HG02885 (cell line): ENCODE measurements at regions not wholly inside any gene's neighbourhood (a gene's known extent, or its start where the extent isn't known, plus 50 kb on each side); places are given as distances from the start of the nearest gene placed in this dataset.
"Not testable (repeated sequence)": the region's sequence is repeated elsewhere in the genome, so short reads cannot be mapped to it uniquely, and the experiment has no call there.

Experiments
- ATAC-seq: cut with Tn5 transposase; IDR thresholded peaks from one replicate; pipeline ENCODE4 v1.9.1; 2021; ENCODE audit warnings: mild to moderate bottlenecking; ENCODE audit not compliant: unreplicated experiment, poor library complexity

DNA sequence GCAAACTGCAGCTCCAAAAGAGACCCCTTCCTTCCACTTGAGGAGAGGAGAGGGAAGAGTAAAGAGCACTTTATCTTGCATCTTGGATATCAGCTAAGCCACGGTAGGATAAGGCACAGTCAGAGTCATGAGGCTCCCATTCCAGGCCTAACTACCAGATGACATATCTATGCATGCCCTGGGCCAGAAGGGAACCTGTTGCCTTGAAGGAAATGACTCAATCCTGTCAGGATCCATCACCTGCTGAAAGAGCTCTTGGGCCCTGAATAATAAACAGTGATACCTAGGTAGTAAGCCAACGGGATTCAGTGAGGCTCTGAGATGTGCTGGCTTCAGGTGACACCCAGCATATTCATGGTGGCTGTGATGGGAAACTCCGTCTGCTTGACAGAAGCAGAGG is 118.5 kb upstream of the EPHA3 start:
- ATAC-seq = no peak

- no peak for ATAC-seq
These were observed 115.9 kb upstream of the EPHA3 start for GRCh38 chr3:88991496-88991895.

GRCh38 chr3:88996691-88997090 is 110.7 kb upstream of the EPHA3 start:
- no peak for ATAC-seq

GRCh38 chr3:88997260-88997659 is 110.2 kb upstream of the EPHA3 start:
- no peak for ATAC-seq

- no peak for ATAC-seq
These were observed 106.5 kb upstream of the EPHA3 start for GRCh38 chr3:89000886-89001285.

GRCh38 chr3:89002191-89002590 is 105.2 kb upstream of the EPHA3 start:
- ATAC-seq = no peak

DNA sequence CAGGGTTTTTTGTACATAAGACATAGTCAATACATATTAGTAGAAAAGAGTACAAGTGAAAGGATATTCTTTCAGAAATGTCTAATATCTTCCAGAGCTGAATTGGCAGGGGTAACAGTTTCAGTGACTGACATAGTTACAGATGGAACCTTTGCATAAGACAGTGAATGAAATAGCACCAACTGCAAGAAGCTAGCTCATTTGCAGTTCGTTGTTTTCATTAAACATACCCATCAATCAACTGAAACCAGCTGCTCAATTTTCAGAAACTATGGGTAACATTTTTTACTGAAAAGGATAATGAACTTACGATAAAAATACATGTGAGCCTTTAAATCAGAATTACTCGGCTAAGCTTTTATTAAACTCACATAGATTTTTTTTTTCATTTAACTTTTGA is 93.9 kb upstream of the EPHA3 start:
- no peak for ATAC-seq

DNA sequence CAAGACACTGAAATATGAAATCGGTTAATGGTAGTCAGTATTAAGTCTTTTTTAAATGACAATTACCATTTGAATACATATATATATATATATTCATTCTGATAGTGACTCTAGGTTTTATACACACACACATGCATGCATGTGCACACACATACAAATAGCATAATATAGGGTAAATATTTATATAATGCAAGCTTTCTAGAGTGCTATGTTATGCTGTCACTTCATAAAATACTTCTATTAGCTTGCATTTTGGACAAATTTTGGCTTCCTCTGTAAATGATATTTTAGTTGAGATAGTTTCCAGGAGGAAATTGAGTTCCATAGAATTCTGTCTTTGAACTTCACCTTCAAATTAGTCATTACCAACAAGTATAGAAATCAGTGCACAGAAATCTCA is 89.9 kb upstream of the EPHA3 start:
- ATAC-seq = no peak

DNA sequence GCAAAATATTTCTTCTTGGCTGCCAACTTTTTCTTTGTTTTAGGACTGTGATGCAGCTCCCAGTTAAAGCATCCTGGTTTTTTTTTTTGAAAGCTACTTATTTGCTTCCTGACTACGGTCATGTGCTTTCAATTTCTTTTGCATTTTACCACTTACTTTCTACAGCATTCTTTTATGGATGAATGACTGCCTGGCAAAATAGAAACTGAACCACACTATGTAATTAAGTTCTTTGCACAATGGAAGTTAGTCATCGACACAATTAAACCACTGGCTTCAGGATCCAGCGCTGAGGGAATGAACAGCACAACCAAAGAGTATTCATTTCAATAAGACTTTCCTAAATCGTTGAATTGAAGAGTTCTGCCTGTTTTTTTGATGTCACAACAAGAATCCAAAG is 82.2 kb upstream of the EPHA3 start:
- ATAC-seq = no peak

DNA sequence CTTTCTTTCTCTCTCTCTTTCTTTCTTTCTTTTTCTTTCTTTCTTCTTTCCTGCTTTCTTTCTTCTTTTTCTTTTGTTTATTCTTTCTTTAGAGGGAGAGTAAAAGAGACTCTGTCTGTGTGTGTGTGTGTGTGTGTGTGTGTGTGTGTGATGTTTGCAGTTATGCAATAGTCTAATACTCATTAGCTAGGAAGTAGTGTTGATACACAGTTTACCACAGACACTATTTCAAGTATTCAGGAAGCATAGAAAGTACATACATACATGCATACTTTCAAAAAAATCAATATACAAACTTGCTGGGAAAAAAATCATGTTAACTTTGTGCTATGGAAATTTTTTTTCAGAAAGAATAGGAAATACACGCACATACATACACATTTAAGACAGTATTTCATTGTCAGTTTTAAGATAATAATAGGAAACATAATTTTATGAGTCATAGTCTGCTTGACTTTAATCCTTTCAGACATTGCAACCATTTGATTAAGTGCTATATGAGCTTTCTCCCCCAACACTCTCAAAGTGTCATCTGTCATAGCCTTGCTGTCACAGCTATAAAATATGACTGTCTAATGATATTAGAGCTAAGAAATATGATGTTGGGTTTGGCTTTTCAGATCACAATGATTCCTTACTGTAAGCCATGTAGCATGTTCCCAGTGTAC is 74.9 kb upstream of the EPHA3 start:
- ATAC-seq = no peak

- not testable (repeated sequence) for ATAC-seq
These were observed 72.7 kb upstream of the EPHA3 start for GRCh38 chr3:89034723-89035122.

DNA sequence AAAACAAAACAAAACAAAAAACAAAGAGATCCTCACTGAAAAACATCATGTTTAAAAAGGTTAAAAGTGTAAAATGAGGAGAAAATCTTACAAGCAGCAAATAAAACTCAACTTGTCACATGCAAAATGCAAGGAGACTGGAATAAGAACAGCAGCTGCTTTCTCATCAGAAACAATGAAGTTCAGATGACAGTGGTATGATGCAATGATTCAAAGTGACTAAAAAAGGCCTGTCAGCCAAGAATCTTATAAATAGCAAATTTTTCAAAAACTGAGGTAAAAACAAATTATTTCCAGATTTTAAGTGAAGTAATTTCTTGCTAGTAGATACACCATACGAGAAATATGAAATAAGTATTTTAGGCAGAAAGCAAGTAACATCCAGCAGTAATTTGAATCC is 68.6 kb upstream of the EPHA3 start:
- ATAC-seq = no peak

DNA sequence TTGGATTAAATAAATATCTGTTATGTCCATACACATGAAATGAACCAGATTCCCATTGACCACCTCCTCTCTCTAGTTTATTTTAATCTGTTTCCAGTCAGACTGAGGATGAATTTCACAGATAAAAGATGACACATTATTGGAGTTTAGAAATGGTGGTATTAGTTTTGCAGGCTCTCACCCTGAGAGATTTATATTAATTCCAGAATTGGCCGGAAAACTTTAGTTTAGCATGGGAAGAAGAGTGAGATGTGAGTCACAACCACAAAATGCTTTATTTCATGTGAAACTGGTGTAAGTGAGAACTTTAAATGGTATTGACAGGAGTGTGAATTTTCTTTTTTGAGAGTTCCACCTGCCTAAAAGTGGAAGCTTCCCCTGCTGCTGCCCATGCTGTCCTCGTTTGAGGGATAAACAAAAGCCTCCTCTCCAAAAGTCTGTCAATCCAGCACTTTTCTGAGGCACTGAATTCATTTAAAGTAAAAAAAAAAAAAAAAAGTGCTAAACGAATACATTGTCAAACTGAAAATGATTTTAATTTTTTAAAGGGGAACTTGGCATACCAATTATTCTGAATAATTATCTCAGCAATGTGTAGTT is 65.1 kb upstream of the EPHA3 start:
- no peak for ATAC-seq

GRCh38 chr3:89043406-89043932 is 64.0 kb upstream of the EPHA3 start:
- no peak for ATAC-seq

GRCh38 chr3:89046661-89047060 is 60.8 kb upstream of the EPHA3 start:
- ATAC-seq = no peak

DNA sequence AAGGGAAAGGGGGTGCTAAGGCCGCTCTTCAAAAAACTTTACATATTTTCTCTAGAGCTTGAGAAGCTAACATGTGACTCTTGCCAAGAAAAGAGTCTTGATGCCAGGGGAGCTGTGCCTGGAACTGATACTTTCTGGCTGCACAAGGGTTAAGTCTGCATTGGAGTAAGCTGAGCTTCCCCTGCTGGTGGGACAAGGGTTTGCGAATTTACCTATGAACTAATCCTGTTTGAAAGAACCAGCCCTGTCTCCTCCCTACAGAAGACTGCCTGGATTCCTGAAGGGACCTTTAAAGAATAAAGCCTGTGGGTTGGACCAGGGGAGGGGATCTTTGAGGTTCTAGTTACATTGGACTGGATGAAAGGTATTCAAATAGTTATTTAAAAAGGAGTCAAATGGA is 58.3 kb upstream of the EPHA3 start:
- no peak for ATAC-seq

DNA sequence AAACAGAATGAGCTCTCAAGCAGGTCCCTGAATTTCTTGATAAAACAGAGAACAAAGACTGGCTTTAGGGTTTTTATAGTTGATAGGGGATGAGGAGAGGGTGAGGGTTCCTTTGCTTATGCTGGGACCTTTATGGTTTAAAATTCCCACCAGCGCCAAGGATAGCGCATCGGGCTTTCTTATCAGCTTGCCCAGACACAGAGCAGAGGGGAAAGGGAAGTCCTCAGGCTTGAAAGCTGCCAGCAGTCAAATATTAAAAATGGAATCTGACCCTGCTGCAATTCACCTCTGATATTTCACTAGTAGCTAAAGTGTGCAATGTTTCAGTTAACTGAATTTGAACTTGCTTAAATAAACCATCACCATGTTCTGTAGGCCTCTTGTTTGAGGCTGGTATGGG is 55.0 kb upstream of the EPHA3 start:
- ATAC-seq = no peak

- no peak for ATAC-seq
These were observed 50.0 kb upstream of the EPHA3 start for GRCh38 chr3:89057398-89057797.
